ENCODE measurements at regions not wholly inside any gene's neighbourhood (a gene's known extent, or its start where the extent isn't known, plus 50 kb on each side); places are given as distances from the start of the nearest gene placed in this dataset.

- DNase-seq: no peak
- intact Hi-C loops (cut with DNase I): no loop called here
- Histone ChIP-seq H3K27ac (no peak overlapping the region), H3K36me3 (no peaks in the 10 kb centered on the region), H3K9me3 (no peaks in the 10 kb centered on the region), H3K4me3 (no peak overlapping the region), H3K4me1 (no peaks in the 10 kb centered on the region), H3K27me3 (no peaks in the 10 kb centered on the region)
- no peak for ATAC-seq
- TF ChIP-seq POLR2A (IDR thresholded peaks at IDR 0.05): no peak
- no peak for TF ChIP-seq CTCF (IDR thresholded peaks at IDR 0.05)
- 39% methylated on average over 2 of the region's 2 CpGs for WGBS (ENCODE audit: insufficient coverage, low coverage, low lambda C conversion rate, missing lambda C conversion rate)
Observed at GRCh38 chr6:104505838-104506237, 353.9 kb downstream of the HACE1 start.

GRCh38 chr6:104500265-104500664, 359.5 kb downstream of the HACE1 start:
- no peak for ATAC-seq
- intact Hi-C loops (cut with DNase I): no loop called here
- no peak for TF ChIP-seq POLR2A (IDR thresholded peaks at IDR 0.05)
- no peak for TF ChIP-seq CTCF (IDR thresholded peaks at IDR 0.05)
- 84% methylated on average over 2 of the region's 2 CpGs for WGBS (ENCODE audit: insufficient coverage, low coverage, low lambda C conversion rate, missing lambda C conversion rate)
- Histone ChIP-seq H3K9me3 (no peaks in the 10 kb centered on the region), H3K36me3 (no peaks in the 10 kb centered on the region), H3K27me3 (no peaks in the 10 kb centered on the region), H3K4me3 (no peak overlapping the region), H3K27ac (no peak overlapping the region), H3K4me1 (no peaks in the 10 kb centered on the region)
- no peak for DNase-seq

- ATAC-seq (no peak), DNase-seq (no peak)
- H3K27me3 ChIP-seq: no peaks in the 10 kb centered on the region
- intact Hi-C loops (cut with DNase I): no loop called here
- H3K36me3 ChIP-seq: no peaks in the 10 kb centered on the region
- H3K9me3 ChIP-seq: no peaks in the 10 kb centered on the region
- 53% methylated on average over 3 of the region's 3 CpGs for WGBS (ENCODE audit: insufficient coverage, low coverage, low lambda C conversion rate, missing lambda C conversion rate)
- no peaks in the 10 kb centered on the region for H3K4me1 ChIP-seq
- no peak overlapping the region for H3K4me3 ChIP-seq
- H3K27ac ChIP-seq: no peak overlapping the region
- TF ChIP-seq CTCF (IDR thresholded peaks at IDR 0.05): no peak
- no peak for TF ChIP-seq POLR2A (IDR thresholded peaks at IDR 0.05)
Observed at GRCh38 chr6:104486035-104486434, 373.7 kb downstream of the HACE1 start.

GRCh38 chr6:104484626-104485025, 375.1 kb downstream of the HACE1 start:
- H3K4me1 ChIP-seq: no peaks in the 10 kb centered on the region
- H3K27ac ChIP-seq: no peak overlapping the region
- TF ChIP-seq POLR2A (IDR thresholded peaks at IDR 0.05) (no peak), CTCF (IDR thresholded peaks at IDR 0.05) (no peak)
- 37% methylated on average over 3 of the region's 3 CpGs for WGBS (ENCODE audit: insufficient coverage, low coverage, low lambda C conversion rate, missing lambda C conversion rate)
- no peak for ATAC-seq
- H3K36me3 ChIP-seq: no peaks in the 10 kb centered on the region
- H3K4me3 ChIP-seq: no peak overlapping the region
- no peaks in the 10 kb centered on the region for H3K27me3 ChIP-seq
- H3K9me3 ChIP-seq: no peaks in the 10 kb centered on the region
- DNase-seq: no peak
- intact Hi-C loops (cut with DNase I): no loop called here

GRCh38 chr6:104484191-104484590, 375.5 kb downstream of the HACE1 start:
- DNase-seq (no peak), ATAC-seq (no peak)
- Histone ChIP-seq H3K9me3 (no peaks in the 10 kb centered on the region), H3K27me3 (no peaks in the 10 kb centered on the region), H3K36me3 (no peaks in the 10 kb centered on the region), H3K4me1 (no peaks in the 10 kb centered on the region), H3K27ac (no peak overlapping the region), H3K4me3 (no peak overlapping the region)
- 33% methylated on average over 1 of the region's 1 CpG for WGBS (ENCODE audit: insufficient coverage, low coverage, low lambda C conversion rate, missing lambda C conversion rate)
- intact Hi-C loops (cut with DNase I): no loop called here
- no peak for TF ChIP-seq POLR2A (IDR thresholded peaks at IDR 0.05)
- TF ChIP-seq CTCF (IDR thresholded peaks at IDR 0.05): no peak
